Left cardiac atrium (tissue), 4 donors: ENCODE measurements at regions not wholly inside any gene's neighbourhood (a gene's known extent, or its start where the extent isn't known, plus 50 kb on each side); places are given as distances from the start of the nearest gene placed in this dataset.
"Not testable (repeated sequence)": the region's sequence is repeated elsewhere in the genome, so short reads cannot be mapped to it uniquely, and the experiment has no call there.

Experiments used
- ATAC-seq, 2 donors: fragments of 200-7000 bp; cut with Tn5 transposase; one replicate each; pipeline ENCODE4 v1.9.1; 2020; ENCODE audit warnings: mild to moderate bottlenecking in 2 of 2, moderate library complexity in 2 of 2
- DNase-seq: peaks from one replicate; pipeline ENCODE4 v3.0.0-alpha.2; 2020
- intact Hi-C, 2 donors: fragments of 100-400 bp; cut with DNase I; formaldehyde crosslinking; loops; one replicate each; pipeline versions ENCODE4 v1.14.1 to v1.15.1; 2022 to 2023
- donor health status: DM: no; HTN: yes; CAD: no.
- donor health status: DM: no; HTN: yes; CAD: no; lungs with severe emphysema.
- donor health status: DM: yes; HTN: yes; CAD: no.
- donor health status: Dilated cardiomyopathy.

- ATAC-seq, result no peak
- intact Hi-C loops, result no loop called here
- no peak for DNase-seq
Measured at GRCh38 chr2:58481670-58482069, 240.5 kb upstream of the FANCL start.

GRCh38 chr2:58480141-58480540 lies 239.0 kb upstream of the FANCL start:
- ATAC-seq (no peak), DNase-seq (no peak)
- intact Hi-C loops, result no loop called here

DNA sequence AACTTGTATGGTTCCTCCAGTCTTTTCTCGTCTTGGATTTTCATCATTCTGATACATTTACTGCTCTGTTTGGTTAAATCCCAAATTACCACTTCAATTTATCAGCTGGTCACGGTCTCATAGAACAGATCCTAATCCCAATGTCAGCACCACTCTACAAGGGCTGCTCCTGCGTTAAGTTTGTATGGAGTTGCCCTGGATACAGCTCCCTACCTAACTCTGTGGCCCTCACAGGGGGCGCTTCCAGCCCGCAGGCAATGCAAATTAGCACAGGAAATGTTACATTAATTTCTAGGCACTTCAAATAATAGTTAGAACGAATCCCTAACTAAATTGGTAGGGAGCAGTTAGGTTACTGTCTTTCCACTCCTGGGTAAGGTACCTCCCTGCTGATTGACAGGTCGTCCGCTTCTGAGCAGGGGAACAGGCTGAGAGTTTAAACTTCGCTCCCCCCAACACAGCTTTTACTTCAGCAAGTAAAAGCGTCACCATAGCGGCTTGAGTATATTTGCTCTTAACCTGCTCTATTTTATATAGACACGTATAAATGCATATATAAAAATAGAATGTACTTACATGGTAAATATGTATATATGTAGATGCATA lies 238.5 kb upstream of the FANCL start:
- ATAC-seq, result no peak
- intact Hi-C loops, result no loop called here
- DNase-seq, result no peak

DNA sequence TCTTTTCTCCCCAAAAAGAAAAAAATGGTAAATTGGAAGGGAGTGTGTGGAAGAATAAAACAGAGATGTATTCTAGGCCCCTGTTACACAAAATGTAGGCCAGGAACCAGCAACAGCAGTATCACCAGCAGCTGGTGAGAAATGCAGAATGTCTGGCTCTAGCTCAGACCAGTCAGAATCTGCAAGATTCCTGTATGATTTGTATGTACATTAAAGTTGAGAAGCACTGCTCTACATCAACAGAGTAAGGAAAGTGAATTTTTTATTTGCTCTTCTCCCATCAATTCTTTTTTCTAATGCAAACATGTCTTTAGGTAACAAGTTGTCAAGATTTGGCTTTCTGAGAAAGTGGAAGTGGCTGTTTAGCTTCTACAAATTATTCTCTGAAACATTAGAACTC lies 235.4 kb upstream of the FANCL start:
- intact Hi-C loops, result no loop called here
- DNase-seq, result no peak
- ATAC-seq, result no peak

DNA sequence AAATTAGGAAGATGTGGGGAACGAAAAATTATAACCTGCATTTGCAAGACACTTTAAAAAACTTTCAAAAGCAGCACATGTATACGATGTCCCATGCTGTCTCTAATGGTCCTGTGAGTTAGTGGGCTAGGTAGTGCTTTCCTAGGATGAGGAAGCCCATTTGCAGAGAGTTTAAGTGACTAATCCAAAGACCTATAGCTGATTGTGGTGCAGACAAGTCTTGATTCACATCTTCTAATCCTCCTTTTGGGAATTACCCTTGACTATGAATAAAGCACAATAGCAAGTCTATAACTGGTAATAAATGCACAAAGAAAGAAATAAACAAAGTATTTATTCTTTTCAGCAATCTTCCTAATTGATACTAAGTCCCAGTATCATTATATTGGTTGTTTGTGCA lies 234.6 kb upstream of the FANCL start:
- ATAC-seq, result no peak
- intact Hi-C loops, result no loop called here

DNA sequence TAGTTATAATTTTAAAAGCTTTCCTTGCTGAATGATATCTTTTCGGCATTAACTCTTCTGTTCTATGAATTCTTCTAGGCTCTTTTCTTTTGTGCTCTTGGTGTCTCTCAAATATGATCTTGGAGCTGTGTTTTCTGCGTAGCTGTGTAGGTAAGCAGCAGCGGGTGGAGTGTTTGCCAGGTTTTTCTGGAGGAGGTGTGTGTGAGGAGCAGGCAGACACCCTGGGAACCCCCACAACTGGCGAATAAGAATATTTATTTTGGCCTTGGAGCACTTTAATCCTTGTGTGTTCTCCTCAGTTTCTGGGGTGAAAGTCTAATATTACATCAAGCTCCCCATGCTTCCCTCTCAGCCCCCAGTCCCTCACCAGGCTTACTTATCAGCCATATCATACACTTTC lies 232.0 kb upstream of the FANCL start:
- intact Hi-C loops, result no loop called here
- DNase-seq (no peak), ATAC-seq (no peak)

More for the DNA sequence above, 234.6 kb upstream of the FANCL start:
- no peak for DNase-seq

DNA sequence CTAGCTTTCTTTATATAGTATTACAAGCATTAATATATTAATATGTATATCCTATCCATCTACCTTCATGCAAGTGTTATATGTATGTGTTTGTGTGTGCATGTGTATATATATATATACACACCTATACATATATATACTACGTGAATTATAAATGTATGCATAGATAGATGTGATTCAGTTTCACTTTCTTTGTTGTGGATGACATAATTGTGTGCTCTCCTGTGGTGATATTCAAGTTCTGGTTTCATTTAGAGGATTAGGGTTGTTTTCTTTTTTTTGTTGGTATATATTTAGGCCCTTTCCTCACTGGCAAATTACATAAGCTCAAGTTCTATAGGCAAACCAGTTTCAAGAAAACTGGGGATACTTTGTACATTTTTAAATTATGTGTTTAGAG lies 225.7 kb upstream of the FANCL start:
- intact Hi-C loops, result no loop called here
- DNase-seq, result no peak
- ATAC-seq, result no peak

- ATAC-seq, DNase-seq, intact Hi-C loops: not testable (repeated sequence)
Measured at GRCh38 chr2:58466021-58466420, 224.9 kb upstream of the FANCL start.

- DNase-seq, result no peak
- intact Hi-C loops, result no loop called here
- ATAC-seq, result no peak
Measured at GRCh38 chr2:58460670-58461069, 219.5 kb upstream of the FANCL start.

DNA sequence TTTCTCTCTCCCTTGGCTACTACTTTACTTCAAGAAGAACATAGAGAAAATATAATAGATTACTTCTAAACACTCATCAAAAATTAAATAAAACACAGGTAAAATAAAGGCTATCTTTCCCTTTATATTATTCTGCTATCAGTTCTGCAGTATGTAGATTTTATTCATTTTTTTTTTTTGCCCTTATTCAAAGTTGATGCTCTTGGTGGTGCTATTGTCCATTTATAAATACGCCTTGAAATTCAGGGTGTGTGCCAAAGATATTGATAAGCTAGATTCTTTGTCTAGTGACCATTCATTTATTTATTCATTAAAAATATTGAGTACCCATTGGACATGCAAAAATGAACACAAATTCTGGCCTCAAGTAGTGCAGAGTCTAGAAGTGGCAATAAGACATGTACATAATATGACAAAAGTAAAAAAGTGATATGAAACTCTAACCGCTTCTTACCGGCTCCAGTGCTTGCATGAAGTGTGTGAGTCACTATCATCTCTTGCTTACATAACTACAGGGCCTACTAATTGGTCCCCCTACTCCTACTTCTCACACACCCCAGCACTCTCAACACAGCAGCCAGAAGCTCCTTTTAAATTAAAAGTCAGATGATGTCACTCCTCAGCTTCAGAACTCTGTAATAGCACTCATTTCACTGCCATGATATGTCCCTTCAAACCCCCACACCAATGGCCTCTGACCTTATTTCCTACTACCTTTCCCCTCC lies 208.3 kb upstream of the FANCL start:
- DNase-seq (no peak), ATAC-seq (no peak)
- intact Hi-C loops, result loop anchor here (5.0 to 10.0 kb wide), 3 partner anchors 542 to 687 kb away; no protein-coding TSS in a partner anchor

DNA sequence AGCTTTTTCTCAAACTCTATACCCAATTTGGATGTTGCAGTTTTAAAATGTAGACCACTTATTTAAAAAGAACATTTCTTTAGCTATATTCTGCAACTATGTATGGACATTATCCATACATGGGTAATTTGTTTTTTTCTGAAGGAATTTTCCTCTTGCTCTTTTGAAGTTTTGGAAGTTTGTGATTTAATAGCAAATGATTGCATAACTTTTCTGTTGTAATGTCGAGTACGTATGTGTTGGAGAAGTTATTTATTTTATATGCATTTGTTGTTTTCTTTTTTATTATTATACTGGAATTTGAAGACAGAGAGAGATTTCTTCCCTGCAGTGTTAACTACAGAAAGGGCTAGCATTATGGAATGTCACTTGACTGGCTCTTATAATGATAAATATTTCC lies 207.7 kb upstream of the FANCL start:
- intact Hi-C loops, result loop anchor here (5.0 to 10.0 kb wide), 3 partner anchors 542 to 687 kb away; no protein-coding TSS in a partner anchor
- DNase-seq (no peak), ATAC-seq (no peak)

GRCh38 chr2:58448065-58448507 lies 207.0 kb upstream of the FANCL start:
- DNase-seq, result peak; percentile 58
- peak; percentile 50 to 78 for ATAC-seq

GRCh38 chr2:58447586-58447985 lies 206.5 kb upstream of the FANCL start:
- no peak for DNase-seq
- no peak for ATAC-seq
- intact Hi-C loops, result loop anchor here (5.0 to 10.0 kb wide), 3 partner anchors 540 to 685 kb away; no protein-coding TSS in a partner anchor

More at GRCh38 chr2:58448065-58448507, 207.0 kb upstream of the FANCL start:
- intact Hi-C loops, result loop anchor here (5.0 to 10.0 kb wide), 3 partner anchors 541 to 686 kb away; no protein-coding TSS in a partner anchor

DNA sequence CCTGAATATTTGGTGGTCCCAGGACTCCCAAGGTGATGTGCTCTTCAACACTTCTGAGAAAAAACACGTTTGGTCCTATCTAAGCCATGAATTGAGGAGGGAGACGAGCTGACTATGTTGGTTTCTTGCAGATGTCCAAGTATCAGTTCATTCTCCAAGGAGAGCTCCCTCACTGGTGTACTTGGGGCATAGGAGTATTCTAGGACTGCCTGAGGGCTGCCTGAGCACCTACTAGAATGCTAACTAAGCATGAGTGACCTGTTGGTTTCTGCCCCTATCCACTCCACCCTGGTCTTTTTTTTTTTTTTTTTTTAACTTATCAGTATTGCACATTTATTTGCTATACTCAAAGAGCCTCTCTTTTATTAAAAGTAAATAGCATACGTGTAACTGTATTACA lies 200.5 kb upstream of the FANCL start:
- no peak for ATAC-seq
- intact Hi-C loops, result loop anchor here in 1 of 2 donors (10.0 kb wide), 1 partner anchor 537 kb away; no protein-coding TSS in a partner anchor
- no peak for DNase-seq

- intact Hi-C loops, result no loop called here
- ATAC-seq (no peak), DNase-seq (no peak)
Measured at GRCh38 chr2:58436872-58437271, 195.7 kb upstream of the FANCL start.

GRCh38 chr2:58435246-58435645 lies 194.1 kb upstream of the FANCL start:
- intact Hi-C loops, result no loop called here
- ATAC-seq (no peak), DNase-seq (no peak)

GRCh38 chr2:58434692-58435091 lies 193.6 kb upstream of the FANCL start:
- intact Hi-C loops, result no loop called here
- ATAC-seq (no peak), DNase-seq (no peak)

DNA sequence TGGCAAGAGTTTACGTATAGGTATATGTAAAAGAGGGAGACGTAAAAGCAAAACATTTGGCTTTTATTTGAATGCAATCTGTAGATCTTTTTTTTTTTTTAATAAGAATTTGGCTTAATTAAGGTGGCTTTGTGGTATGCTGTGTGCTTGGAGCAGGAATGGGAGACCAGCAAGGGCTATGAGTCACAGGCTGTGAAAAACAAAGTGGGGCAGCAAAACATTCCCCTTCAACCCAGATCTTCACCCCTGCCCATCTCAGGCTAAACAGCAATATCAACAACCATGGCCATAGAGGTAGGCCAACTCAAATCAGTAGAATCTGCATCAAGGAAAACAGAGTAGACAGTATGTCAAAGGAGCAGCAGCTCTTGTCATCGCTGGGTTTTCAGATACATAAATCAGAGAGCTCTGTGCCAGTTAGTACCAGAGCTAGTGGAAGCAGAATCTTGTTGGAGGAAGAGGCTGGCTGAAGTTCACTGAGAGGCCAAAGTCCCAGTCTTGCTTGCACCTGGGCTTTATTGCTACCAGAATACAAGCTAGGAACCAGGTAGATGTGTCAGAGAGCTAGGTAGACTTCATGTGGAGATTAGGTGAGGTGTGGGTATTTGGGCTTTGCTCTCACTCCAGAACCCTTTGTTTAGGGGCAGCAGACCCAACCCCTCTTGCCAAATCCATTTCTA lies 191.5 kb upstream of the FANCL start:
- DNase-seq (no peak), ATAC-seq (no peak)
- intact Hi-C loops, result no loop called here

GRCh38 chr2:58429014-58429875 lies 188.1 kb upstream of the FANCL start:
- DNase-seq (no peak), ATAC-seq (no peak)
- intact Hi-C loops, result no loop called here
